ENCODE measurements at regions not wholly inside any gene's neighbourhood (a gene's known extent, or its start where the extent isn't known, plus 50 kb on each side); places are given as distances from the start of the nearest gene placed in this dataset.

DNA sequence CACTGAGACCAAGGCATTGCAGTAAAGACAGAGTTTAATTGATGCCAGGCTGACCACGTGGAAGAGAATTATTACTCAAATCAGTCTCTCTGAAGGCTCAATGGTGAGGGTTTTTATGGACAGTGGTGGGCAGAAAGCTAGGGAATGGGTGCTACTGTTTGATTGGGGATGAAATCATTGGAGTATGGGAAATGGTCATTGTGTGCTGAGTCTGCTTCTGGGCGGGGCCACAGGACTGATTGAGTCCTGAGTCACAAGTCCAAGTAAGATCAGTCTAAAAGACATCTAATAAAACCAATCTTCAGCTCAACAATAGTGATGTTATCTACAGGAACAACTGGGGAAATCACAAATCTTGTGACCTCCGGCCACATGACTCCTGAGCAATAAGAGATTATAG lies 868.4 kb downstream of the SORCS3 start:
- no peaks in the 10 kb centered on the region for H3K79me2 ChIP-seq (ENCODE audit: low read length)
- no peak overlapping the region for H3K9ac ChIP-seq (ENCODE audit: low read length)
- H3K4me3 ChIP-seq (ENCODE audit: low read length): no peak overlapping the region
- H3K4me1 ChIP-seq (ENCODE audit: low read length): no peaks in the 10 kb centered on the region
- H3K9me3 ChIP-seq (ENCODE audit: insufficient read depth, low read length): no peaks in the 10 kb centered on the region
- H3K27ac ChIP-seq (ENCODE audit: low read length): no peak overlapping the region
- no peaks in the 10 kb centered on the region for H4K20me1 ChIP-seq (ENCODE audit: insufficient read depth, low read length)
- H2AFZ ChIP-seq (ENCODE audit: low read depth, low read length): no peak overlapping the region
- TF ChIP-seq, protein P1, sequence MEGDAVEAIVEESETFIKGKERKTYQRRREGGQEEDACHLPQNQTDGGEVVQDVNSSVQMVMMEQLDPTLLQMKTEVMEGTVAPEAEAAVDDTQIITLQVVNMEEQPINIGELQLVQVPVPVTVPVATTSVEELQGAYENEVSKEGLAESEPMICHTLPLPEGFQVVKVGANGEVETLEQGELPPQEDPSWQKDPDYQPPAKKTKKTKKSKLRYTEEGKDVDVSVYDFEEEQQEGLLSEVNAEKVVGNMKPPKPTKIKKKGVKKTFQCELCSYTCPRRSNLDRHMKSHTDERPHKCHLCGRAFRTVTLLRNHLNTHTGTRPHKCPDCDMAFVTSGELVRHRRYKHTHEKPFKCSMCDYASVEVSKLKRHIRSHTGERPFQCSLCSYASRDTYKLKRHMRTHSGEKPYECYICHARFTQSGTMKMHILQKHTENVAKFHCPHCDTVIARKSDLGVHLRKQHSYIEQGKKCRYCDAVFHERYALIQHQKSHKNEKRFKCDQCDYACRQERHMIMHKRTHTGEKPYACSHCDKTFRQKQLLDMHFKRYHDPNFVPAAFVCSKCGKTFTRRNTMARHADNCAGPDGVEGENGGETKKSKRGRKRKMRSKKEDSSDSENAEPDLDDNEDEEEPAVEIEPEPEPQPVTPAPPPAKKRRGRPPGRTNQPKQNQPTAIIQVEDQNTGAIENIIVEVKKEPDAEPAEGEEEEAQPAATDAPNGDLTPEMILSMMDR (IDR thresholded peaks at IDR 0.05; ENCODE audit: low read depth, low read length): no peak
- no peak for TF ChIP-seq EZH2phosphoT487 (IDR thresholded peaks at IDR 0.05; ENCODE audit: low read depth)
- H3K27me3 ChIP-seq (ENCODE audit: low read depth, low read length): no peaks in the 10 kb centered on the region
- no peaks in the 10 kb centered on the region for H3K36me3 ChIP-seq (replicated peaks; ENCODE audit: low read depth, low read length)
- no peak overlapping the region for H3K4me2 ChIP-seq (ENCODE audit: low read length)

DNA sequence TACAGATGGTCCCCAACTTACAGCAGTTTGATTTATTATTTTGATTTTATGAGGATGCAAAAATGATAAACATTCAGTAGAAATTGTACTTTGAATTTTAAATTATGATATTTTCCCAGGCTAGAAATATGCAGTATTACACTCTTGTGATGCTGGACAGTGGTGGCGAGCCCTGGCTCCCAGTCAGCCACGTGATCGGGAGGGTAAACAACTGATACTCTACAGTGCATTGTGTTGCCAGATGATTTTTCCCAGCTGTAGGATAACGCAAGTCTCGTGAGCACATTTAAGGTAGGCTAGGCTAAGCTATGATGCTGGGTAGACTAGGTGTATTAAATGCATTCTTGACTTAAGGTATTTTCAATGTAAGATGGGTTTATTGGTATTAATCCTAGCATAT lies 865.2 kb downstream of the SORCS3 start:
- no peaks in the 10 kb centered on the region for H3K9me3 ChIP-seq (ENCODE audit: insufficient read depth, low read length)
- TF ChIP-seq, protein P1 (IDR thresholded peaks at IDR 0.05; ENCODE audit: low read depth, low read length): no peak
- TF ChIP-seq EZH2phosphoT487 (IDR thresholded peaks at IDR 0.05; ENCODE audit: low read depth): no peak
- H2AFZ ChIP-seq (ENCODE audit: low read depth, low read length): no peak overlapping the region
- no peak overlapping the region for H3K4me2 ChIP-seq (ENCODE audit: low read length)
- H3K9ac ChIP-seq (ENCODE audit: low read length): no peak overlapping the region
- no peaks in the 10 kb centered on the region for H3K27me3 ChIP-seq (ENCODE audit: low read depth, low read length)
- H3K4me3 ChIP-seq (ENCODE audit: low read length): no peak overlapping the region
- no peaks in the 10 kb centered on the region for H4K20me1 ChIP-seq (ENCODE audit: insufficient read depth, low read length)
- H3K79me2 ChIP-seq (ENCODE audit: low read length): no peaks in the 10 kb centered on the region
- H3K36me3 ChIP-seq (replicated peaks; ENCODE audit: low read depth, low read length): no peaks in the 10 kb centered on the region
- no peak overlapping the region for H3K27ac ChIP-seq (ENCODE audit: low read length)
- no peaks in the 10 kb centered on the region for H3K4me1 ChIP-seq (ENCODE audit: low read length)

DNA sequence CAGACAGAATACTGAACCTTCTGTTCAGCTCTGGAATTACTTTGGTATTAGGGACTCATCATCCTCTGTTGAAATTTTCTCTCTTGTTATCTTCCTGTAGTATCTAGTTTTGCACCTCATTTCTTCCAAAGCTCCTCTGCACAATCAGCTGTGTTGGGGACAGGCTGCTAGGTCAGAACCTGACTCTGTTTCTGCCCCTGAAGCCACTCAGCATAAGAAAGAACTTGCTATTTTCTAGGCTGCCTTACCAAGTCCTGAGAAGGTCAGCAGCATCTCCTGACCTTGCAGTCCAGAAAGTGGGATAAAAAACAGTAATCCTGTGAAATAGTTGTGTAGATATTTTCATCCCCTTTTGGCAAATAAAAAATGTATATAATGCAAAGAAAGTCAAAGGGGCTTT lies 862.6 kb downstream of the SORCS3 start:
- no peak overlapping the region for H3K27ac ChIP-seq (ENCODE audit: low read length)
- no peaks in the 10 kb centered on the region for H3K9me3 ChIP-seq (ENCODE audit: insufficient read depth, low read length)
- no peak overlapping the region for H3K4me3 ChIP-seq (ENCODE audit: low read length)
- H3K4me1 ChIP-seq (ENCODE audit: low read length): no peaks in the 10 kb centered on the region
- H3K79me2 ChIP-seq (ENCODE audit: low read length): no peaks in the 10 kb centered on the region
- H4K20me1 ChIP-seq (ENCODE audit: insufficient read depth, low read length): no peaks in the 10 kb centered on the region
- H3K36me3 ChIP-seq (replicated peaks; ENCODE audit: low read depth, low read length): no peaks in the 10 kb centered on the region
- H3K27me3 ChIP-seq (ENCODE audit: low read depth, low read length): no peaks in the 10 kb centered on the region
- H3K9ac ChIP-seq (ENCODE audit: low read length): no peak overlapping the region
- TF ChIP-seq EZH2phosphoT487 (IDR thresholded peaks at IDR 0.05; ENCODE audit: low read depth): no peak
- TF ChIP-seq, protein P1 (IDR thresholded peaks at IDR 0.05; ENCODE audit: low read depth, low read length): no peak
- H3K4me2 ChIP-seq (ENCODE audit: low read length): no peak overlapping the region
- no peak overlapping the region for H2AFZ ChIP-seq (ENCODE audit: low read depth, low read length)

DNA sequence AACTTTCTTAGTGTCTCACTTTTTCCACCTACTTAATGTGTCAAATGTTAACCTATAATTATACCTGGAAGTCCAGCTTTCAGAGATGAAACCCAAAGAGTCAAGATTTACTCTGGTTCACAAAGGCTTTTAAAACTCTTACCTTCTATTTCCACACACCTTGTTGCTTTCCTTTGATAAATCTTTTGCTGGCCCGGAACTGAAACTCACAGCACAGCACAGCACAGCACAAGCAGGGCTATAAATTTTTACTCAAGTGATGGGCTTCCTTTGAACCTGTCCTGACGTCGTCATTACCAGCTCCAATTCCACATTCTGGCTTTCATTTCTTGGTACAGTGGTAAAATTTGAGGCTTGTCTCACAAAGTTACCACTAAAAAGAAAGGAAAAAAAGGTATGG lies 861.0 kb downstream of the SORCS3 start:
- no peaks in the 10 kb centered on the region for H3K27me3 ChIP-seq (ENCODE audit: low read depth, low read length)
- no peaks in the 10 kb centered on the region for H3K79me2 ChIP-seq (ENCODE audit: low read length)
- H3K36me3 ChIP-seq (replicated peaks; ENCODE audit: low read depth, low read length): no peaks in the 10 kb centered on the region
- no peaks in the 10 kb centered on the region for H4K20me1 ChIP-seq (ENCODE audit: insufficient read depth, low read length)
- no peaks in the 10 kb centered on the region for H3K4me1 ChIP-seq (ENCODE audit: low read length)
- H3K4me2 ChIP-seq (ENCODE audit: low read length): no peak overlapping the region
- H3K9ac ChIP-seq (ENCODE audit: low read length): no peak overlapping the region
- H3K27ac ChIP-seq (ENCODE audit: low read length): no peak overlapping the region
- no peak for TF ChIP-seq EZH2phosphoT487 (IDR thresholded peaks at IDR 0.05; ENCODE audit: low read depth)
- TF ChIP-seq, protein P1 (IDR thresholded peaks at IDR 0.05; ENCODE audit: low read depth, low read length): no peak
- H3K9me3 ChIP-seq (ENCODE audit: insufficient read depth, low read length): no peaks in the 10 kb centered on the region
- no peak overlapping the region for H3K4me3 ChIP-seq (ENCODE audit: low read length)
- H2AFZ ChIP-seq (ENCODE audit: low read depth, low read length): no peak overlapping the region

All from OCI-LY3 (cell line).